Peyer's patch (tissue), 4 donors: ENCODE measurements at regions not wholly inside any gene's neighbourhood (a gene's known extent, or its start where the extent isn't known, plus 50 kb on each side); places are given as distances from the start of the nearest gene placed in this dataset.

Experiments
- POLR2A ChIP-seq, 2 donors: fragments of 450-650 bp; IDR thresholded peaks; one replicate each; pipeline ENCODE4 v1.5.1; 2017; ENCODE audit warnings: antibody characterized with exemption in 2 of 2, mild to moderate bottlenecking in 2 of 2, moderate library complexity in 2 of 2
- TF ChIP-seq, protein P1 (sequence below), 6 experiments: fragments of 450-650 bp in 4 of 6; fragments of 200-600 bp in 2 of 6; sonication (generic) in 1 of 6; IDR thresholded peaks; one replicate each; pipeline ENCODE4 v1.5.1; 2017 to 2019; ENCODE audit warnings: antibody characterized with exemption in 6 of 6, mild to moderate bottlenecking in 3 of 6, moderate library complexity in 1 of 6

DNA sequence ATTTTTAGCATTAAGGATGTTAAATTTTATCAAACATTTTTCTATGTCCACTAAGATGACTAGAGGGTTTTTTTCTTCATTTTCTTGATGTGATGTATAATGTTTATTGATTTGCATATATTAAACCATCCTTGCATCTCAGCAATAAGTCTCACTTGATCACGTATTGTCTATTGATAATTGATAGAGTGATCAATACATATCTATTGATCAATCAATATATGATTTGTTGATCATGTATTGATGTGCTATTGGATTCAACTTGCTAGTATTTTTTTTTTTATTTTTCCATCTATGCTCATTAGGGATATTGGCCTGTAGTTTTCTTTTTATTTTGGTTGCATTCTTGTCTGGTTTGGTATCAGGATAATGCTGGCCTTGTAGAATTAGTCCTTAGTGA, 2202.0 kb downstream of the PCDH9 start:
- no peak for TF ChIP-seq POLR2A (IDR thresholded peaks at IDR 0.05)
- TF ChIP-seq, protein P1, sequence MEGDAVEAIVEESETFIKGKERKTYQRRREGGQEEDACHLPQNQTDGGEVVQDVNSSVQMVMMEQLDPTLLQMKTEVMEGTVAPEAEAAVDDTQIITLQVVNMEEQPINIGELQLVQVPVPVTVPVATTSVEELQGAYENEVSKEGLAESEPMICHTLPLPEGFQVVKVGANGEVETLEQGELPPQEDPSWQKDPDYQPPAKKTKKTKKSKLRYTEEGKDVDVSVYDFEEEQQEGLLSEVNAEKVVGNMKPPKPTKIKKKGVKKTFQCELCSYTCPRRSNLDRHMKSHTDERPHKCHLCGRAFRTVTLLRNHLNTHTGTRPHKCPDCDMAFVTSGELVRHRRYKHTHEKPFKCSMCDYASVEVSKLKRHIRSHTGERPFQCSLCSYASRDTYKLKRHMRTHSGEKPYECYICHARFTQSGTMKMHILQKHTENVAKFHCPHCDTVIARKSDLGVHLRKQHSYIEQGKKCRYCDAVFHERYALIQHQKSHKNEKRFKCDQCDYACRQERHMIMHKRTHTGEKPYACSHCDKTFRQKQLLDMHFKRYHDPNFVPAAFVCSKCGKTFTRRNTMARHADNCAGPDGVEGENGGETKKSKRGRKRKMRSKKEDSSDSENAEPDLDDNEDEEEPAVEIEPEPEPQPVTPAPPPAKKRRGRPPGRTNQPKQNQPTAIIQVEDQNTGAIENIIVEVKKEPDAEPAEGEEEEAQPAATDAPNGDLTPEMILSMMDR (IDR thresholded peaks at IDR 0.05): no peak
